Mesenteric fat pad (tissue), 1 donor: ENCODE measurements at regions not wholly inside any gene's neighbourhood (a gene's known extent, or its start where the extent isn't known, plus 50 kb on each side); places are given as distances from the start of the nearest gene placed in this dataset.
"Not testable (repeated sequence)": the region's sequence is repeated elsewhere in the genome, so short reads cannot be mapped to it uniquely, and the experiment has no call there.

ENCODE experiments used
- DNase-seq: peaks from one replicate; pipeline ENCODE4 v3.0.0-alpha.2; 2020; ENCODE audit warnings: low spot score
- donor health status: DM: yes; HTN: yes; CAD: no.

DNA sequence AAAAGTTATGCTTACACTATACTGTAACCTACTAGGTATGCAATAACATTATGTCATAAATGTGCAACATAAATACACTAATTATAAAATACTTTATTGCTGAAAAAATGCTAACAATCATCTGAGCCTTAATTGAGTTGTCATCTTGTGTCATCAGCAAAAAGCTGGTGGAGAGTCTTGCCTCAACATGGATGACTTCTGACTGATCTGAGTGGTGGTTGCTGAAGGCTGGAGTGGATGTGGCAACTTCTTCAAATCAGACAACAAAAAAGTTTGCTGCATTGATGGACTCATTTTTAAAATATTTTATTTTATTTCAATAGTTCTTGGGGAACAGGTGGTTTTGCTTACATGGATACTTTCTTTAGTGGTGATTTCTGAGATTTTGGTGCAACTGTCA lies 93.9 kb upstream of the AMN1 start:
- no peak for DNase-seq

DNA sequence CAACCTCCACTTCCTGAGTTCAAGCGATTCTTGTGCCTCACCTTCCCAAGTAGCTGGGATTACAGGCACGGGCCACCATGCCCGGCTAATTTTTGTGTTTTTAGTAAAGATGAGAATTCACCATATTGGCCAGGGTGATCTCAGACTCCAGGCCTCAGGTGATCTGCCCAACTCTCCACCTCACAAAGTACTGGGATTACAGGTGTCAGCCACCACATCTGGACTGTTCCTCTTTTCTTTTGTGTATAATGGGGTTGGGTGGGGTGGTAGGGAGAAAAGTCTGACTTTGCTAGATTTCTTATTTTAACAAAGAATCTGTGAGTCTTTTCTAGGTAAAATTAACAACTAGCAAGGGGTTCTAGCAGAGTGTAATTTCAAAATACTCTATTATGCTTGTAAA lies 92.7 kb upstream of the AMN1 start:
- DNase-seq: no peak

DNA sequence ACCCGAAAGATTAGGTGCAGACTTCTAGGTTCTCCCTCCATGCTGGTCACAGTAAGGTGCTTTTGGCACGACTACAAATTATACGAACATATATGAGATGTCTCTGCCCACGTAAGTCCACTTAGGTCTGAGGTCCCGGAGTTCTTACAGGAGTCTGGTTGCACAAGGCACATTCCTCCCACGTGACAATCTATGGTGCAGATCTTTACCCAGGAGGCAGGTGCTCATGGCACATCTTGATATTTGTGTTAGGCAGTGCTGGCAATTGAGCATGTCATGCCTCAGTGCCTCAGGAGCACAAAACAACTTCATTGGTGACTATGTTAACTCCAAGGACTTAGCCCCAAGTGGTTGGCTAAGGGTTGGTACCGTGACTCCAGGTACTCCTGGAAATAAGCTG lies 92.0 kb upstream of the AMN1 start:
- DNase-seq: no peak

DNA sequence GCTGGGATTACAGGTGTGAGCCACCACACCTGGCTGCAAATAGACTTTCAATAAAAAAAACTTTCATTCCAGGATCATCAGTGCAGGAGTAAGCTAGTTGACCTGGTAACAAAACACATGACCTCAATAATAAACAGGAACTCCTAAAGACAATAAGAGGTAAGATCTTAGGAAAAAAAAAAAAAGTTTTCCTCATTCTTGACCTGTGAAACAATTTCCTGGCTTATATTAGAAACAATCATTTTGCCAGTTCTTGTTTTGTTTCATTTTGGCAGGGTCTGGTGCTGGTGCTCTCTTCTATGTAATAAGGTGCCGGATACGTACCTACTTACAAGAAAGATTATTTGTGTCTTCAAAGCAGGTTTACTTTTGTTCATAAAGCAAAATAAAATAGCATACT lies 90.6 kb upstream of the AMN1 start:
- no peak for DNase-seq

- no peak for DNase-seq
These were observed 89.9 kb upstream of the AMN1 start for GRCh38 chr12:31818623-31819268.

GRCh38 chr12:31817120-31817519 lies 88.3 kb upstream of the AMN1 start:
- no peak for DNase-seq

GRCh38 chr12:31815096-31815495 lies 86.3 kb upstream of the AMN1 start:
- no peak for DNase-seq

DNA sequence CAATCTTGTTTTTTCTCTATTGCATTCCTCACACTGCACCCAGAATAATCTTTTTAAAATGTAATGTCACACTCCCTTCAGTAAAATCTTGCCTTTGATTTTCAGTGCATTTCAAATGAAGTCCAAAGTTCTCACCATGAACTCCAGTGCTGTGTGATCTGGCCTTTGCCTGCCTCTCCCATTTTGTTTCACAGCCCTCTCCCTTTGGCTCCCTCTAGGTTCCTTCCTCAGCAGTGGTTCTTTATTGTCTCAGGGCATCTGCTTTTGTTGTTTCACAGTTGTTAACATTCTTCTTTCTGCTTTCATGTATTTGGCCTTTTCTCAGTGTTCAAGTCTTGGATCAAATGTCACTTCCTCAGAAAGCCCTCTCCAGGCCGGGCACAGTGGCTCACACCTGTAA lies 84.5 kb upstream of the AMN1 start:
- DNase-seq: no peak

GRCh38 chr12:31807773-31808097 lies 78.9 kb upstream of the AMN1 start:
- DNase-seq: no peak

- not testable (repeated sequence) for DNase-seq
These were observed 78.4 kb upstream of the AMN1 start for GRCh38 chr12:31807081-31807772.

DNA sequence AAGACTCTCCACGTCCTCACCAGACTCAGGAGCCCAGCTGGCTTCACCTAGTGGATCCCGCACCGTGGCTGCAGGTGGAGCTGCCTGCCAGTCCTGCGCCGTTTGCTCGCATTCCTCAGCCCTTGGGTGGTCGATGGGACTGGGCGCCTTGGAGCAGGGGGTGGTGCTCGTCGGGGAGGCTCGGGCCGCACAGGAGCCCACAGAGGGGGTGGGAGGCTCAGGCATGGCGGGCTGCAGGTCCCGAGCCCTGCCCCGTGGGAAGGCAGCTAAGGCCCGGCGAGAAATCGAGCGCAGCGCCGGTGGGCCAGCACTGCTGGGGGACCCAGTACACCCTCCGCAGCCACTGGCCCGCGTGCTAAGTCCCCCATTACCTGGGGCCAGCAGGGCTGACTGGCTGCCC lies 76.9 kb upstream of the AMN1 start:
- not testable (repeated sequence) for DNase-seq

DNA sequence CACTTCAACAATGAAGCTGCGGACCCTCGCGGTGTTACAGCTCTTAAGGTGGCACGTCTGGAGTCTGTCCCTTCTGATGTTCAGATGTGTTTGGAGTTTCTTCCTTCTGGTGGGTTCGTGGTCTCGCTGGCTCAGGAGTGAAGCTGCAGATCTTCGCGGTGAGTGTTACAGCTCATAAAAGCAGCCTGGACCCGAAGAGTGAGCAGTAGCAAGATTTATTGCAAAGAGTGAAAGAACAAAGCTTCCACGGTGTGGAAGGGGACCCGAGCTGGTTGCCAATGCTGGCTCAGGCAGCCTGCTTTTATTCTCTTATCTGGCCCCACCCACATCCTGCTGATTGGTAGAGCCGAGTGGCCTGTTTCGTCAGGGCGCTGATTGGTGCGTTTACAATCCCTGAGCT lies 75.9 kb upstream of the AMN1 start:
- DNase-seq: not testable (repeated sequence)

DNA sequence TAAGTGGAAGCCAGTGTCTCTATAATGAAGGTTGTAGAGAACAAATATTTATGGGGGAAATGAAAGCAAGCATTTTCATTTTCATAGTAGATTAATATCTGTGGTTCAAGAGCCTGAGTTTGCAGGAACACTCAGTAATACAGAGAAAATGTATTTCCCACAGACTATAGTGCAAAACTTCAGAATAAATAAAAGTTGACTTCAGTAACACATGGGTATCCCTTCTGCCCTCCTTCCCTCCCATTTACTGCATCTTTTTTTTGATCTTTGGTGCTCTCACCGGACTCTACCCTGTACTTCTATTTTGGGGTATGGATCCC lies 75.3 kb upstream of the AMN1 start:
- DNase-seq: no peak

DNA sequence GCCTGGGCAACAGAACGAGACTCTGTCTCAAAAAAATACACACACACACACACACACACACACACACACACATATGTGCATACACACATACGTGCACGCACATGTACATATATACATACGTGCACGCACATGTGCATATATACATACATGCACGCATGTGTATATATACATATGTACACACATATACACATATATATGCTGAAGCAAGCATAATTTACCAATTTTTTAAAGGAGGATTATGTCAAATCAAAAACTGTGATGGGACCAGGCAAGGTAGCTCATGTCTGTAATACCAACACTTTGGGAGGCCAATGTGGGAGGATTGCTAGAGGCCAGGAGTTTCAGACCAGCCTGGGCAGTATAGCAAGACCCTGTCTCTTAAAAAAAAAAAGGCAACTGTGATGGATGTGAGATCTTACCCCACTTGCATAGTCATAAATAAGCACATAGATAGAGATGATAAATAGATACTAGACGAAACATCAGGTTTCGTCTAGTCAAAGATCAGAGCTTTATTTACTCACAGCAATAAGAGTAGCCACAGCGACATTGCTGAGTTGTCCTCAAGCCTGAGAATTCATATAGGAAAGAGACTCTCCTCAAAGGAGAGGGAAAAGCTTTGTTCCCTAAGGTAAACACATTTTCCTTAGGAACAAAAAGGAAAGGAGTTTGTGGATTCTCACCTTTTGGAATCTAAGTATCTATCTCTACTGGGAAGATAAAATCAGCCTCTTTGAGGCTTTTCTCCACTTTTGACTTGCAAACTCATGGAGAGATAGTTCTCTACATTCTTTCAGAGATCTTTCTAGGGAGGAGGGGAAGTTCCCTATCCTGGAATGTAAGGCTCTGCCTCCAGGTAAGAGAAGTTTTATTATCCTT lies 74.7 kb upstream of the AMN1 start:
- no peak for DNase-seq

GRCh38 chr12:31801872-31802271 lies 73.1 kb upstream of the AMN1 start:
- DNase-seq: no peak

DNA sequence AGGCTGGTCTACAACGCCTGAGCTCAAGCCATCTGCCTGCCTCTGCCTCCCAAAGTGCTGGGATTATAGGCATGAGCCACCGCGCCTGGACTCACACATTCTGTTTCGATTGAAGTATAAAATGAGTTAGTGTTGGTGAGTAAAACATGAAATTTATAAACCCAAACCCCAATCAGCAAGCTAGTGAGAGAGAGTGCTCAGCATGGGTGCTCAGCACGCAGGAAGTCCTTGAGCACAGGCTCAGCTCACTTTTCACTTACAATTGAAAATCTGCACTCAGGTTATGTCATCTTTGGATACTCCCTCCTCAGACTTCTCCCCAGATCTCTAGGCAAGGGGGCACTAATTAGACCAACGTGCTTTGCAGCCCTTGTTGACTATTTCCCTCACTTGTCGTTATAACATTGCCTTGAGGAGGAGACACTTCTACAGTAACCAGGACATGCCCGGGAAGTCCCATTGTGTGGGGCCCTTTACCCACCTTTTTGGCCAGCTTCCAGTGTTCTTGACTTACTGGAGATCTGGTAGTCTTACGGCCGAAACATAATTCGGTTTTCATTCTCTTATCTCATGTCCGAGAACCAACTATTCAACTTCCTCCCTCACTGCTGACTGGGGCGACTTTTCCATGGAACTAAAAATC lies 68.5 kb upstream of the AMN1 start:
- no peak for DNase-seq

DNA sequence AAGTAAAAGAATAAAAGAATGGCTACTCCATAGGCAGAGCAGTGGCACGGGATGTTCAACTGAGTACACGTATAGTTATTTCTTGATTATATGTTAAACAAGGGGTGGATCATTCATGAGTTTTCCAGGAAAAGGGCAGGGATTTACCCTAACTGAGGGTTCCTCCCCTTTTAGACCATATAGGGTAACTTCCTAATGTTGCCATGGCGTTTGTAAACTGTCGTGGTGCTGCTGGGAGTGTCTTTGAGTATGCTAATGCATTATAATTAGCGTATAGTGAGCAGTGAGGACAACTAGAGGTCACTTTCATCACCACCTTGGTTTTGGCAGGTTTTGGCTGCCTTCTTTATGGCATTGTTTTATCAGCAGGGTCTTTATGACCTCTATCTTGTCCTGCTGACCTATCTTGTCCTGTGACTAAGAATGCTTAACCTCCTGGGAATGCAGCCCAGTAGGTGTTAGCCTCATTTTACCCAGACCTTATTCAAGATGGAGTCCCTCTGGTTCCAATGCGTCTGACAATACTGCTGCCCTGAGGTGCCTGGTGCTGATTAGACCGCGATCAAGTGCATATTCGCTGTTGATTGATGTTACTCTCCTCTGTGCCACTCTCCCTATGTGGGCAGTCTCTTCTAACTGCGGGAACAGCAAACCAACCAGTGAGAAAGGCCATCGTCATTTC lies 67.6 kb upstream of the AMN1 start:
- DNase-seq: no peak

- no peak for DNase-seq
These were observed 65.9 kb upstream of the AMN1 start for GRCh38 chr12:31794745-31795144.

DNA sequence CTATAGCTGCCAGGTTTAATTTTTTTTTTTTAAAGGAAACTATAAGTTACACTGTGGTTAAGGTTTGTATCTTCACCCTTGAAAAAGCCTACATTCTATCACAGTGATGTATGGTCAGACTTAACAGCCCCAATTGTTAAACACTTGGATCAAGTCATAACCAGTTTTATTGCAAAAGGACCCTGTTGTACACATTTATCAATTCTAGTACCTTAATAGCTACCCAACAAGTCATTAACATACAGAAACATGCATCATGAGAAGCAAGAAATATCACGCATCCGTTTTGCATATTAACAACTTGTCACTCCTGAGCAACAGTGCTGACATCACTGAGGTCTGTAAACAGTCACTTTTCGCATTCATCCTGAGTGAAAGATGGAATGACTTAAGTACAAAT lies 62.4 kb upstream of the AMN1 start:
- DNase-seq: not testable (repeated sequence)

DNA sequence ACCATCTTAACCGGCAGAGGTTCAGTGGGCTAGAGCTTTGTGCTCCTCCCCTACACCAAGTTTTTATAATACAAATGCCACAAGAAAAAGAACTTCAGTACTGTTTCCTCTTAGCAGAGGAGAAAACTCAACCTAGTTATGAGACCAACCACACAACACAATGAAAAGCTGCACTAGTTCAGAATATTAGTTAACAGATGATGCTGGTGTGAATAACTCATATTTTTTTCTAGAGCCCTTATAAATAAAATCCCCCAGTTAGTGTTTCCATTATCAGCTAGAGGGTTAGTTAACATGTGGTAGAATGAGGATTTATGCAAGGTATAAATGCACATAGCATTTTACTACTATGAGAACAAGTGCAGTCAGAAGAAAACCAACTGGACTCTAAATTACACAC lies 61.9 kb upstream of the AMN1 start:
- no peak for DNase-seq

DNA sequence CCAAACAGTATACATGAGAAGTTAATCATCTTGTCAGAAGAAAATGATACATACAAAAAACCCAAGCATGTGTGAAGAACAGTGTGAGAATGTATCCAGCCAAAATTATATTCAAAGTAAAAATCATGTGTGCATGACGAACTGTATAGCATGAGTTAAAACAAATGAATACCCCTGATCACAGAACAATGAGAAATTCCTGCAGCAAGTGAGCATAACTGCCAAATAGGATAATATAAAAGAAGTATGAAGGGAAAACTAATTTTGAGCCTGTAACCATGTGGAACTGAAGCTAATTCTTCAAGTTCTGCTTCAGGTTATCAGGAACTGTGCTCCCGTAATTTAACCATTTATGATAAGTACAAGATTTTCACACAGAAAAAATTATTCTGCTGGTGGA lies 56.5 kb upstream of the AMN1 start:
- DNase-seq: no peak
